T47D (cell line): ENCODE measurements at regions not wholly inside any gene's neighbourhood (a gene's known extent, or its start where the extent isn't known, plus 50 kb on each side); places are given as distances from the start of the nearest gene placed in this dataset.
A peak's percentile ranks its signal among the peaks of the same experiment; 100 is the strongest.

Source experiments
- DNase-seq, 2 experiments: peaks; one replicate each; pipeline versions ENCODE4 v3.0.0 to v3.0.0-alpha.2; 2011 to 2012; ENCODE audit warnings: low read depth in 1 of 2, low spot score in 1 of 2
- JUND ChIP-seq: IDR thresholded peaks from 2 replicates; pipeline ENCODE4 v1.6.1; 2012; ENCODE audit warnings: low read depth
- in situ Hi-C: cut with HindIII; loops from 2 replicates; pipeline ENCODE4 v1.10.0; 2016; ENCODE audit warnings: low sequenced_read_pairs, low pct_unique_long_range_greater_than_20kb

GRCh38 chr18:44273298-44273697, 407.4 kb upstream of the SETBP1 start:
- DNase-seq: no peak
- in situ Hi-C loops: no loop called here
- TF ChIP-seq JUND: no peak

- in situ Hi-C loops: no loop called here
- DNase-seq: no peak
- TF ChIP-seq JUND: no peak
Measured at GRCh38 chr18:44280479-44280878, 400.2 kb upstream of the SETBP1 start.

- in situ Hi-C loops: no loop called here
- DNase-seq: no peak
- TF ChIP-seq JUND: no peak
Measured at GRCh38 chr18:44286049-44286448, 394.6 kb upstream of the SETBP1 start.

GRCh38 chr18:44290366-44290977, 390.2 kb upstream of the SETBP1 start:
- in situ Hi-C loops: no loop called here
- no peak for DNase-seq
- no peak for TF ChIP-seq JUND

GRCh38 chr18:44298566-44298965, 382.1 kb upstream of the SETBP1 start:
- no peak for TF ChIP-seq JUND
- no peak for DNase-seq
- in situ Hi-C loops: no loop called here

- in situ Hi-C loops: no loop called here
- TF ChIP-seq JUND: no peak
- no peak for DNase-seq
Measured at GRCh38 chr18:44309185-44309584, 371.5 kb upstream of the SETBP1 start.

GRCh38 chr18:44320619-44321460, 359.8 kb upstream of the SETBP1 start:
- DNase-seq: no peak
- in situ Hi-C loops: no loop called here
- TF ChIP-seq JUND: no peak

- DNase-seq: no peak
- no peak for TF ChIP-seq JUND
- in situ Hi-C loops: no loop called here
Measured at GRCh38 chr18:44321868-44322590, 358.7 kb upstream of the SETBP1 start.

- in situ Hi-C loops: no loop called here
- no peak for TF ChIP-seq JUND
- DNase-seq: no peak
Measured at GRCh38 chr18:44323125-44323524, 357.6 kb upstream of the SETBP1 start.

GRCh38 chr18:44324361-44324760, 356.3 kb upstream of the SETBP1 start:
- TF ChIP-seq JUND: no peak
- in situ Hi-C loops: no loop called here
- no peak for DNase-seq

- in situ Hi-C loops: no loop called here
- DNase-seq: peak; percentile 3 to 76
- TF ChIP-seq JUND: no peak
Measured at GRCh38 chr18:44325903-44326635, 354.6 kb upstream of the SETBP1 start.
